IMR-90 (cell line): ENCODE measurements at regions not wholly inside any gene's neighbourhood (a gene's known extent, or its start where the extent isn't known, plus 50 kb on each side); places are given as distances from the start of the nearest gene placed in this dataset.

ENCODE experiments used
- ATAC-seq: fragments of 200-7000 bp; cut with Tn5 transposase; 2 replicates; pipeline ENCODE4 v1.9.1; 2020; ENCODE audit warnings: low read depth, mild to moderate bottlenecking, moderate library complexity
- BruUV-seq: library from RNA; stranded (reverse); fragments of 400-500 nt; replicated peaks from 2 replicates; lab custom pipeline; 2021; lab: Mats Ljungman, UMichigan
- CTCF ChIA-PET: fragments of 300-600 bp; formaldehyde crosslinking; extraction: SDS; loops from one replicate; lab custom pipeline; 2021; ENCODE audit warnings: antibody characterized with exemption; lab: Yijun Ruan, JAX
- POLR2A ChIA-PET: fragments of 300-600 bp; sonication (Branson Sonifier 250); formaldehyde crosslinking; loops from one replicate; lab custom pipeline; 2022; ENCODE audit warnings: antibody characterized with exemption; ENCODE audit not compliant: unreplicated experiment; lab: Charles Lee
- DNase-seq: peaks from one replicate; pipeline ENCODE4 v3.0.0; 2013
- H2AFZ ChIP-seq: replicated peaks from 2 replicates; pipeline ENCODE3; 2013; ENCODE audit warnings: low read length, mild to moderate bottlenecking; ENCODE audit not compliant: poor library complexity
- H2AK5ac ChIP-seq: 2 replicates; pipeline ENCODE4 v1.6.1; 2013; ENCODE audit warnings: low read depth, low read length, inconsistent platforms
- H2AK9ac ChIP-seq: replicated peaks from 2 replicates; pipeline ENCODE3; 2013; ENCODE audit warnings: mild to moderate bottlenecking, low read depth, low read length, moderate library complexity; ENCODE audit not compliant: poor library complexity
- H2BK120ac ChIP-seq: 2 replicates; pipeline ENCODE4 v1.6.1; 2013; ENCODE audit warnings: low read depth, low read length, inconsistent platforms
- H2BK15ac ChIP-seq: 3 replicates; pipeline ENCODE4 v1.6.1; 2013; ENCODE audit warnings: low read depth, low read length, inconsistent platforms
- H2BK20ac ChIP-seq: 2 replicates; pipeline ENCODE4 v1.6.1; 2013; ENCODE audit warnings: low read depth, mild to moderate bottlenecking, inconsistent platforms, low read length, moderate library complexity
- H2BK5ac ChIP-seq: 2 replicates; pipeline ENCODE4 v1.6.1; 2013; ENCODE audit warnings: mild to moderate bottlenecking, low read depth, low read length, inconsistent platforms; ENCODE audit not compliant: poor library complexity, severe bottlenecking
- H3K14ac ChIP-seq: replicated peaks from 2 replicates; pipeline ENCODE4 v1.6.1; 2013; ENCODE audit warnings: low read depth, low read length, inconsistent platforms
- H3K18ac ChIP-seq: 2 replicates; pipeline ENCODE4 v1.6.1; 2013; ENCODE audit warnings: low read depth, low read length, control low read depth
- H3K23ac ChIP-seq: 2 replicates; pipeline ENCODE4 v1.6.1; 2013; ENCODE audit warnings: low read depth, low read length, inconsistent platforms
- H3K27ac ChIP-seq: 2 replicates; pipeline ENCODE4 v1.5.1; 2013; ENCODE audit warnings: mild to moderate bottlenecking, control low read depth, low read length; ENCODE audit not compliant: insufficient read depth
- H3K27me3 ChIP-seq: 2 replicates; pipeline ENCODE4 v1.6.1; 2013; ENCODE audit warnings: low read length; ENCODE audit not compliant: control insufficient read depth, insufficient read depth
- H3K36me3 ChIP-seq: 2 replicates; pipeline ENCODE4 v1.6.1; 2013; ENCODE audit warnings: low read length, mixed read lengths; ENCODE audit not compliant: control insufficient read depth, insufficient read depth
- H3K4ac ChIP-seq: 2 replicates; pipeline ENCODE4 v1.6.1; 2013; ENCODE audit warnings: low read depth, low read length, inconsistent platforms
- H3K4me1 ChIP-seq: 2 replicates; pipeline ENCODE4 v1.6.1; 2013; ENCODE audit warnings: low read length, mixed read lengths; ENCODE audit not compliant: control insufficient read depth, insufficient read depth
- H3K4me2 ChIP-seq: 2 replicates; pipeline ENCODE4 v1.6.1; 2013; ENCODE audit warnings: low read depth, mild to moderate bottlenecking, control low read depth, low read length, moderate library complexity
- H3K4me3 ChIP-seq: 2 replicates; pipeline ENCODE4 v1.5.1; 2013; ENCODE audit warnings: low read depth, mild to moderate bottlenecking, control low read depth, low read length, moderate library complexity; ENCODE audit not compliant: insufficient read depth
- H3K56ac ChIP-seq: 2 replicates; pipeline ENCODE4 v1.6.1; 2013; ENCODE audit warnings: low read length, inconsistent platforms; ENCODE audit not compliant: insufficient read depth; ENCODE audit errors: extremely low read depth
- H3K79me1 ChIP-seq, 2 experiments: 2 replicates each; pipeline ENCODE4 v1.6.1; 2013; ENCODE audit warnings: low read length in 2 of 2, inconsistent platforms in 1 of 2, low read depth in 1 of 2
- H3K9ac ChIP-seq: 2 replicates; pipeline ENCODE4 v1.6.1; 2013; ENCODE audit warnings: low read depth, low read length, control low read depth
- H3K9me1 ChIP-seq: 2 replicates; pipeline ENCODE4 v1.6.1; 2013; ENCODE audit warnings: low read length, inconsistent platforms; ENCODE audit not compliant: insufficient read depth
- H3K9me3 ChIP-seq: 2 replicates; pipeline ENCODE4 v1.6.1; 2013; ENCODE audit warnings: low read length; ENCODE audit not compliant: control insufficient read depth, insufficient read depth
- H4K20me1 ChIP-seq: 2 replicates; pipeline ENCODE4 v1.6.1; 2013; ENCODE audit warnings: low read length, inconsistent platforms; ENCODE audit not compliant: insufficient read depth
- H4K5ac ChIP-seq: 2 replicates; pipeline ENCODE4 v1.6.1; 2013; ENCODE audit warnings: mild to moderate bottlenecking, low read depth, low read length, control low read depth
- H4K8ac ChIP-seq, 2 experiments: 2 replicates each; pipeline ENCODE4 v1.6.1; 2013; ENCODE audit warnings: low read depth in 2 of 2, low read length in 2 of 2, control low read depth in 1 of 2, inconsistent platforms in 1 of 2
- H4K91ac ChIP-seq: 2 replicates; pipeline ENCODE4 v1.6.1; 2013; ENCODE audit warnings: low read depth, low read length, inconsistent platforms; ENCODE audit not compliant: insufficient read depth
- BHLHE40 ChIP-seq: fragments of 150-350 bp; IDR thresholded peaks from 2 replicates; pipeline ENCODE4 v1.6.1; 2016; ENCODE audit warnings: mild to moderate bottlenecking, low read depth, low read length
- CHD1 ChIP-seq: IDR thresholded peaks from 2 replicates; pipeline ENCODE4 v1.6.1; 2012; ENCODE audit warnings: low read depth, low read length, improper control_type of control experiment
- CTCF ChIP-seq: conservative IDR thresholded peaks from 2 replicates; pipeline ENCODE4 v1.5.1; 2012; ENCODE audit warnings: mild to moderate bottlenecking, low read depth, low read length, improper control_type of control experiment
- ELK1 ChIP-seq: fragments of 150-350 bp; IDR thresholded peaks from 2 replicates; pipeline ENCODE4 v1.6.1; 2016; ENCODE audit warnings: low read depth, mild to moderate bottlenecking, low read length, moderate library complexity, borderline replicate concordance
- FOS ChIP-seq: fragments of 150-350 bp; IDR thresholded peaks from 2 replicates; pipeline ENCODE4 v1.6.1; 2016; ENCODE audit warnings: low read depth, low read length
- MAFK ChIP-seq: IDR thresholded peaks from 2 replicates; pipeline ENCODE4 v1.6.1; 2012; ENCODE audit warnings: low read depth, low read length, improper control_type of control experiment
- MAZ ChIP-seq: IDR thresholded peaks from 2 replicates; pipeline ENCODE4 v1.6.1; 2012; ENCODE audit warnings: low read depth, mild to moderate bottlenecking, low read length, improper control_type of control experiment, moderate library complexity, borderline replicate concordance
- MXI1 ChIP-seq: IDR thresholded peaks from 2 replicates; pipeline ENCODE4 v1.6.1; 2012; ENCODE audit warnings: low read depth, mild to moderate bottlenecking, low read length, moderate library complexity, borderline replicate concordance
- NFE2L2 ChIP-seq: fragments of 150-350 bp; IDR thresholded peaks from 2 replicates; pipeline ENCODE4 v1.6.1; 2016; ENCODE audit warnings: low read depth, mild to moderate bottlenecking, low read length
- RAD21 ChIP-seq: IDR thresholded peaks from 2 replicates; pipeline ENCODE4 v1.6.1; 2012; ENCODE audit warnings: low read length, improper control_type of control experiment
- RFX5 ChIP-seq: IDR thresholded peaks from 2 replicates; pipeline ENCODE4 v1.8.0; 2012; ENCODE audit warnings: low read depth, mild to moderate bottlenecking, low read length, moderate library complexity
- WGBS, 2 experiments: methylation state at CpG; one replicate each; pipeline versions ENCODE4 v1.1.5 to v1.1.7; 2013; ENCODE audit warnings: missing lambda C conversion rate in 2 of 2; ENCODE audit not compliant: insufficient read length in 1 of 2; ENCODE audit errors: extremely low coverage in 2 of 2; 5-methylcytosine and 5-hydroxymethylcytosine counted together
- dilution Hi-C: fragments of 300-500 bp; cut with HindIII; formaldehyde crosslinking; loops from one replicate; pipeline ENCODE4 v1.14.3; 2018; ENCODE audit warnings: low sequenced_read_pairs; ENCODE audit not compliant: unreplicated experiment
- in situ Hi-C: fragments of 300-500 bp; cut with MboI; formaldehyde crosslinking; loops from 3 replicates; pipeline ENCODE4 v1.14.3; 2019; ENCODE audit warnings: low sequenced_read_pairs, inconsistent platforms, mixed read lengths
- intact Hi-C: fragments of 100-400 bp; cut with micrococcal nuclease; formaldehyde crosslinking; loops from 2 replicates; pipeline ENCODE4 v1.10.0; 2022

GRCh38 chr18:78820161-78820834 lies 159.3 kb upstream of the SALL3 start:
- Histone ChIP-seq H3K9me3 (peaks cover 49% of the 10 kb centered on the region), H4K91ac (no peak overlapping the region), H2BK15ac (no peak overlapping the region), H4K8ac (no peak overlapping the region), H3K4ac (no peak overlapping the region), H2AK5ac (no peak overlapping the region), H2AFZ (no peak overlapping the region), H3K4me3 (no peak overlapping the region), H2BK20ac (no peak overlapping the region), H3K36me3 (no peaks in the 10 kb centered on the region), H2AK9ac (no peak overlapping the region), H3K4me2 (no peak overlapping the region), H4K5ac (no peak overlapping the region), H3K9ac (no peak overlapping the region), H3K56ac (no peak overlapping the region), H2BK5ac (no peak overlapping the region), H3K27ac (no peak overlapping the region), H3K14ac (no peak overlapping the region), H3K23ac (no peak overlapping the region), H3K9me1 (no peaks in the 10 kb centered on the region), H3K18ac (no peak overlapping the region), H3K79me1 (no peaks in the 10 kb centered on the region), H3K27me3 (no peaks in the 10 kb centered on the region), H3K4me1 (no peaks in the 10 kb centered on the region), H2BK120ac (no peak overlapping the region), H4K20me1 (no peaks in the 10 kb centered on the region)
- in situ Hi-C loops (no loop called here), dilution Hi-C loops (no loop called here), intact Hi-C loops (no loop called here)
- ChIA-PET CTCF (no interaction called here), POLR2A (no interaction called here)
- DNase-seq: no peak
- no TSS peak for BruUV-seq
- TF ChIP-seq RFX5 (no peak), MAZ (no peak), MXI1 (no peak), MAFK (no peak), BHLHE40 (no peak), RAD21 (no peak), CHD1 (no peak), CTCF (no peak), ELK1 (no peak), FOS (no peak), NFE2L2 (no peak)
- ATAC-seq: no peak
- 30% methylated on average over 4 of the region's 14 CpGs; no CpG with 5 or more reads in 1 of the 2 experiments for WGBS, 2 experiments
